ENCODE measurements at regions not wholly inside any gene's neighbourhood (a gene's known extent, or its start where the extent isn't known, plus 50 kb on each side); places are given as distances from the start of the nearest gene placed in this dataset.

GRCh38 chr6:78483553-78484197 lies 383.7 kb upstream of the IRAK1BP1 start:
- Histone ChIP-seq H3K9me3 (ENCODE audit: low read depth, low read length) (no peaks in the 10 kb centered on the region), H3K36me3 (ENCODE audit: insufficient read depth, low read length) (no peaks in the 10 kb centered on the region), H3K4me3 (no peak overlapping the region), H3K27ac (no peak overlapping the region), H3K9ac (ENCODE audit: insufficient read length) (no peak overlapping the region)
- no peak for DNase-seq (ENCODE audit: low read depth, low spot score)
- no peak for TF ChIP-seq EZH2 (IDR thresholded peaks at IDR 0.05)
- TF ChIP-seq POLR2AphosphoS5 (IDR thresholded peaks at IDR 0.05; ENCODE audit: borderline replicate concordance, low read depth, low read length) = no peak
- TF ChIP-seq FOXP2 (optimal IDR thresholded peaks at IDR 0.05; ENCODE audit: control extremely low read depth, extremely low read length, insufficient read depth) = no peak

GRCh38 chr6:78484198-78485064 lies 382.9 kb upstream of the IRAK1BP1 start:
- no peak overlapping the region for H3K27ac ChIP-seq
- H3K9ac ChIP-seq (ENCODE audit: insufficient read length) = no peak overlapping the region
- H3K36me3 ChIP-seq (ENCODE audit: insufficient read depth, low read length) = no peaks in the 10 kb centered on the region
- H3K4me3 ChIP-seq = no peak overlapping the region
- H3K9me3 ChIP-seq (ENCODE audit: low read depth, low read length) = no peaks in the 10 kb centered on the region
- TF ChIP-seq FOXP2 (optimal IDR thresholded peaks at IDR 0.05; ENCODE audit: control extremely low read depth, extremely low read length, insufficient read depth) (no peak), POLR2AphosphoS5 (IDR thresholded peaks at IDR 0.05; ENCODE audit: borderline replicate concordance, low read depth, low read length) (no peak), EZH2 (IDR thresholded peaks at IDR 0.05) (no peak)
- no peak for DNase-seq (ENCODE audit: low read depth, low spot score)

DNA sequence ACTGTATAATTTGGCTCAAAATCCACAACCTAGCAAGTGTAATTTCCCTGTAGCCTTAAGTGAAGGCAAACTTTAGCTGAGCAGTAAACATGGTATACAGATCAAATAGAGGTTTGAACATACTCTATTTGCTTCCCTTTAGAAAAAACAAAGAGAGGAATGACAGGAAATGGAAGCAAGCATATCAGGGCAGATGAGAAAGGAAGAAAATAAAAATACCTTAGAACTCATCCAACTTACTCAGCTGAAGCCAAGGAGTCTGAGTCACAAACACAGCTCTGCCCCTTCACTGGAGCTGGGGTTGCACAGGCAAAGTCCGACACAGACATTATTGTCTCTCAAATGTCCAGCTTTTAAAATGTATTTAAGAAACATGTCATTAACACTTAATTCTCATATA lies 379.9 kb upstream of the IRAK1BP1 start:
- no peak overlapping the region for H3K27ac ChIP-seq
- H3K9me3 ChIP-seq (ENCODE audit: low read depth, low read length) = no peaks in the 10 kb centered on the region
- no peaks in the 10 kb centered on the region for H3K36me3 ChIP-seq (ENCODE audit: insufficient read depth, low read length)
- TF ChIP-seq POLR2AphosphoS5 (IDR thresholded peaks at IDR 0.05; ENCODE audit: borderline replicate concordance, low read depth, low read length) (no peak), EZH2 (IDR thresholded peaks at IDR 0.05) (no peak), FOXP2 (optimal IDR thresholded peaks at IDR 0.05; ENCODE audit: control extremely low read depth, extremely low read length, insufficient read depth) (no peak)
- no peak overlapping the region for H3K4me3 ChIP-seq
- no peak overlapping the region for H3K9ac ChIP-seq (ENCODE audit: insufficient read length)
- no peak for DNase-seq (ENCODE audit: low read depth, low spot score)

- Histone ChIP-seq H3K9me3 (ENCODE audit: low read depth, low read length) (no peaks in the 10 kb centered on the region), H3K4me3 (no peak overlapping the region), H3K9ac (ENCODE audit: insufficient read length) (no peak overlapping the region), H3K27ac (no peak overlapping the region), H3K36me3 (ENCODE audit: insufficient read depth, low read length) (no peaks in the 10 kb centered on the region)
- no peak for TF ChIP-seq FOXP2 (optimal IDR thresholded peaks at IDR 0.05; ENCODE audit: control extremely low read depth, extremely low read length, insufficient read depth)
- no peak for TF ChIP-seq EZH2 (IDR thresholded peaks at IDR 0.05)
- TF ChIP-seq POLR2AphosphoS5 (IDR thresholded peaks at IDR 0.05; ENCODE audit: borderline replicate concordance, low read depth, low read length) = no peak
- DNase-seq (ENCODE audit: low read depth, low spot score) = no peak
Observed at GRCh38 chr6:78489874-78490273, 377.5 kb upstream of the IRAK1BP1 start.

- no peaks in the 10 kb centered on the region for H3K9me3 ChIP-seq (ENCODE audit: low read depth, low read length)
- TF ChIP-seq EZH2 (IDR thresholded peaks at IDR 0.05) = no peak
- TF ChIP-seq POLR2AphosphoS5 (IDR thresholded peaks at IDR 0.05; ENCODE audit: borderline replicate concordance, low read depth, low read length) = no peak
- TF ChIP-seq FOXP2 (optimal IDR thresholded peaks at IDR 0.05; ENCODE audit: control extremely low read depth, extremely low read length, insufficient read depth) = no peak
- DNase-seq (ENCODE audit: low read depth, low spot score) = no peak
- no peak overlapping the region for H3K4me3 ChIP-seq
- H3K36me3 ChIP-seq (ENCODE audit: insufficient read depth, low read length) = no peaks in the 10 kb centered on the region
- no peak overlapping the region for H3K9ac ChIP-seq (ENCODE audit: insufficient read length)
- no peak overlapping the region for H3K27ac ChIP-seq
Observed at GRCh38 chr6:78492351-78493017, 374.9 kb upstream of the IRAK1BP1 start.

DNA sequence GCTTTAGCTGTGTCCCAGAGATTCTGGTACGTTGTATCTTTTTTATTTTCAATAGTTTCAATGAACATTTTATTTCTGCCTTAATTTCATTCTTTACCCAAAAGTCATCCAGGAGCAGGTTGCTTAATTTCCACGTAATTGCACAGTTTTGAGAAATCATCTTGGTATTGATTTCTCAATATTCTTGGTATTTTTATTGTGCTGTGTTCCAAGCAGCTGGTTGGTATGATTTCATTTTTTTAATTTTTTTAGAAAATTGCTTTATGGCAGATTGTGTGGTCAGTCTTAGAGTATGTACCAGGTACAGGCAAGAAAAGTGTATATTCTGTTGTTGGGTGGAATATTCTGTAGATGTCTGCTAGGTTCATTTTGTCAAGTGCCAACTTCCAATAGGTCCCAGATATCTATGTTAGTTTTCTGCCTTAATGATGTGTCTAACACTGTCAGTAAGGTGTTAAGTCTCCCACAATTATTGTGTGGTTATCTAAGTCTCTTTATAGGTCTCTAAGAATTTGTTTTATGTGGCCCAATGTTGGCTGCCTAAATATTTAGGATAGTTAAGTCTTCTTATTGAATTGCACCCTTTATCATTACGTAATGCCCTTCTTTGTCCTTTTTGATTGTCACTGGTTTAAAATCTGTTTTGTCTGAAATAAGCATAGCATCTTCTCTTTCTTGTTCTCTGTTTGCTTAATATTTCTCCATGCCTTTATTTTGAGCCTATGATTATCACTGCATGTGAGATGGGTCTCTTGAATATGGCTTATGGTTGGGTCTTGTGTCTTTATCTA lies 366.9 kb upstream of the IRAK1BP1 start:
- Histone ChIP-seq H3K9me3 (ENCODE audit: low read depth, low read length) (no peaks in the 10 kb centered on the region), H3K27ac (no peak overlapping the region), H3K4me3 (no peak overlapping the region), H3K9ac (ENCODE audit: insufficient read length) (no peak overlapping the region), H3K36me3 (ENCODE audit: insufficient read depth, low read length) (no peaks in the 10 kb centered on the region)
- TF ChIP-seq EZH2 (IDR thresholded peaks at IDR 0.05) (no peak), FOXP2 (optimal IDR thresholded peaks at IDR 0.05; ENCODE audit: control extremely low read depth, extremely low read length, insufficient read depth) (no peak), POLR2AphosphoS5 (IDR thresholded peaks at IDR 0.05; ENCODE audit: borderline replicate concordance, low read depth, low read length) (no peak)
- DNase-seq (ENCODE audit: low read depth, low spot score) = no peak

- H3K4me3 ChIP-seq = no peak overlapping the region
Observed at GRCh38 chr6:78502386-78502887, 364.9 kb upstream of the IRAK1BP1 start.

More at GRCh38 chr6:78502386-78502887, 364.9 kb upstream of the IRAK1BP1 start:
- DNase-seq (ENCODE audit: low read depth, low spot score) = no peak
- H3K9ac ChIP-seq (ENCODE audit: insufficient read length) = no peak overlapping the region
- no peaks in the 10 kb centered on the region for H3K9me3 ChIP-seq (ENCODE audit: low read depth, low read length)
- TF ChIP-seq POLR2AphosphoS5 (IDR thresholded peaks at IDR 0.05; ENCODE audit: borderline replicate concordance, low read depth, low read length) = no peak
- no peak for TF ChIP-seq FOXP2 (optimal IDR thresholded peaks at IDR 0.05; ENCODE audit: control extremely low read depth, extremely low read length, insufficient read depth)
- no peak for TF ChIP-seq EZH2 (IDR thresholded peaks at IDR 0.05)
- no peak overlapping the region for H3K27ac ChIP-seq
- H3K36me3 ChIP-seq (ENCODE audit: insufficient read depth, low read length) = no peaks in the 10 kb centered on the region
